Panc1 (cell line): ENCODE measurements at regions not wholly inside any gene's neighbourhood (a gene's known extent, or its start where the extent isn't known, plus 50 kb on each side); places are given as distances from the start of the nearest gene placed in this dataset.

Source experiments
- POLR2AphosphoS5 ChIP-seq: IDR thresholded peaks from 2 replicates; pipeline ENCODE4 v1.6.1; 2012; ENCODE audit warnings: mild to moderate bottlenecking, low read depth, low read length, moderate library complexity
- TCF7L2 ChIP-seq: IDR thresholded peaks from 2 replicates; pipeline ENCODE4 v1.6.1; 2011; ENCODE audit warnings: mild to moderate bottlenecking, low read depth, low read length, inconsistent platforms
- TF ChIP-seq, protein P1 (sequence below): fragments of 450-650 bp; IDR thresholded peaks from 2 replicates; pipeline ENCODE4 v1.5.1; 2017; ENCODE audit warnings: mild to moderate bottlenecking

DNA sequence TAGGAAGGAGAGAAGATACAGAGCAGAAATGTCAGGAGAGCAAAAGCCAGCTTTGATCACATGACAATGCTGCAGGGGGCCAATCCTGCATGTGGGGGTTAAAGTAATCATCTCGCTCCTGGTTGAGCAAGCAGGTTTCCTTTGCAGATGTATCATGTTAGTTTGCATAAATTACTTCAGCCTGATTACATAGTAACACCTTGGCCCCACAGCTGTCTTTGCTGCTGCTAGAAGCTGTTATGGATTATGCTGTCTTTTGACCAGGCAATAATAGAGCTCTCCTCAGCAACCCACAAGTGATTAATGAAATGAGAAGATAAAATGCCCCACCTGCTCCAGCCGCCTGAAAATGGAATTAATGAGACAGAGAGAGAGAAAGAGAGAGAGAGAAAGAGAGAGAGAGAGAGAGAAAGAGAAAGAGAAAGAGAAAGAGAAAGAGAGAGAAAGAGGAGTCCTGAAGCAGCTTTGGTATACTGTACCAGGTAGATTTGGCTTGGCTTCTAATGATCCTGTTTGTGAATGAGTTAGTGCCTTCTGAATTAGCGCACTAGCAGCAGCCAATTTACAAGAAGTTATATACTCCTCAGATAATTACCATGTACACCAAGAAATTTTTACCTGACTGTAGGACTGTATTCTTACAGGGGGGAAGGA, 174.3 kb upstream of the RORB start:
- TF ChIP-seq, protein P1, sequence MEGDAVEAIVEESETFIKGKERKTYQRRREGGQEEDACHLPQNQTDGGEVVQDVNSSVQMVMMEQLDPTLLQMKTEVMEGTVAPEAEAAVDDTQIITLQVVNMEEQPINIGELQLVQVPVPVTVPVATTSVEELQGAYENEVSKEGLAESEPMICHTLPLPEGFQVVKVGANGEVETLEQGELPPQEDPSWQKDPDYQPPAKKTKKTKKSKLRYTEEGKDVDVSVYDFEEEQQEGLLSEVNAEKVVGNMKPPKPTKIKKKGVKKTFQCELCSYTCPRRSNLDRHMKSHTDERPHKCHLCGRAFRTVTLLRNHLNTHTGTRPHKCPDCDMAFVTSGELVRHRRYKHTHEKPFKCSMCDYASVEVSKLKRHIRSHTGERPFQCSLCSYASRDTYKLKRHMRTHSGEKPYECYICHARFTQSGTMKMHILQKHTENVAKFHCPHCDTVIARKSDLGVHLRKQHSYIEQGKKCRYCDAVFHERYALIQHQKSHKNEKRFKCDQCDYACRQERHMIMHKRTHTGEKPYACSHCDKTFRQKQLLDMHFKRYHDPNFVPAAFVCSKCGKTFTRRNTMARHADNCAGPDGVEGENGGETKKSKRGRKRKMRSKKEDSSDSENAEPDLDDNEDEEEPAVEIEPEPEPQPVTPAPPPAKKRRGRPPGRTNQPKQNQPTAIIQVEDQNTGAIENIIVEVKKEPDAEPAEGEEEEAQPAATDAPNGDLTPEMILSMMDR = no peak
- TF ChIP-seq POLR2AphosphoS5 (no peak), TCF7L2 (no peak)
